ENCODE measurements at regions not wholly inside any gene's neighbourhood (a gene's known extent, or its start where the extent isn't known, plus 50 kb on each side); places are given as distances from the start of the nearest gene placed in this dataset.

DNA sequence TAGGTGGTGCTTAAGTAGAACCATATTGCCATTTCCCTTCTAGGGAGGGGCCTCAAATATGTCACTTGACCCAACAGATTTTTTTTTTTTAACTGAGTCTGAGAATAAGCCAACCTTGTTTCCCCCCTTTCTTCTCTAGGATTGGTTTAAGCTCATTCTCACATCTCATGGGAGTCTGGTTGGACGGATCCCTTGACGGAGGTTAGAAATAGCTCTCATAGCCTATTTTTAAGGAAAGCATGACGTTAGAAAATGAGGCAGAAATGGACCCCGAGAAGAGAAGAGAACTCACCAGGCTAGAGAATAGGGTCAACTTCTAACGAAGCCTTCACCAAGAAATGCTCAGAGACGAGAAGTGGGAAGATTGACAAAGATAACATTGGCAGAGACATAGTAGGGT, 95.1 kb upstream of the ZFHX3 start:
- ATAC-seq: no peak
- Mint-ChIP-seq H3K4me1 (no peaks in the 10 kb centered on the region), H3K9me3 (no peaks in the 10 kb centered on the region), H3K27ac (no peak overlapping the region), H3K36me3 (ENCODE audit: low read depth) (no peaks in the 10 kb centered on the region), H3K27me3 (no peaks in the 10 kb centered on the region), H3K4me3 (no peak overlapping the region)
- DNase-seq: no peak

DNA sequence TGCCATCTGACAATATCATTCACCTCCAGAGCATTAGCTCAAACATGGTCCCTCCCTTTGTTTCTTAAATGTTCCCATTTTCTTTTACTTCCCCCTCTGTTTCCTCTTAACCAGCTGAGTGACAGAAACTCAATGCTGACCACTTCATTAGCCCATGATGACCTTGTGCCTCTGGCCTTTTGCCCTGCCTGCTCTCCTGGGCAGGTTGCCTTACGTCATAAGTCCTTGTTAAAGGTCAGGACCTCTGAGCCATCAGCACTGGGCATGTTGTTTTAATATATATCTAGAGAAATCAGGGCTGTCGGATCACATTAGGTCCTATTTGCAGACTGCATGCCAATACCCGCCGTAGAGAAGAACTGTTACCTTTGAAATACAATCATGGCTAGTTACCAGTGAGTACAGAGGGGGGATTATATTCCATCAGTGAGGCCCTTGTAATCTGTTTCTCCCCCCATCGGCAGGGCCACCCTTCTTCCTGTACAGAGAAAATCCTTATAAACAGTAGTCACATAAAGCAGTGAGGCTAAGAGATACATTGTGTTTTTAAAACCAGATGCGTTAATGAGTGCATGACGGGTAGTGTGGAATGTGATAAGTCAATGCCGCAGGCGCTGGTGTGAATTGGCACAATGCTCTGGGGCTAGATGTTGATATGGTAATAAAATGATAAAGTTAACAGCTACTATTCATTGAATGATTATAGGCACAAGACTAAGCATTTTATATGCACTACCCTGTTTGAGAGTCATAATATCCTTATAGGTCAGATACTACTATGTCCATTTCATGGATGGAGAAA, 94.3 kb upstream of the ZFHX3 start:
- Mint-ChIP-seq H3K4me3 (no peak overlapping the region), H3K27me3 (no peaks in the 10 kb centered on the region), H3K36me3 (ENCODE audit: low read depth) (no peaks in the 10 kb centered on the region), H3K27ac (no peak overlapping the region), H3K4me1 (no peaks in the 10 kb centered on the region), H3K9me3 (no peaks in the 10 kb centered on the region)
- no peak for ATAC-seq
- DNase-seq: no peak

DNA sequence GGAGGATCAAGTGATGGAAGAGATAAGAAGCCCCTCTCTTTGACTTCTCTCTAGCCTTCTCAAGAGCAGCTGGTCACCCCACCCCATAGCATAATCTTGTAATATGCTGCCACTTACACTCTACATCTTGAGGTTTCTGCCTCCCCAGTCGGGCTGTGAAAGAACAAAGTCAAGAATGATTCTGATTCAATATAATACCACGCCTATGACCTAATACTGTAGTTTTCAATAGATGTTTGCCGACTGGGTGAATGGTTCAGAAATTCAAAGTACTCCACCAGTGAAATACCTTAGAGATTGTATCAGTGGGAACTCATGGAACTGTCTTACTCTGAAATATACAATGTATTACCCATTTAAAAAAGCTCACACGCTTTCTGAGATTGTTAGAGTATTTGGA, 93.0 kb upstream of the ZFHX3 start:
- no peak overlapping the region for H3K27ac Mint-ChIP-seq
- no peaks in the 10 kb centered on the region for H3K9me3 Mint-ChIP-seq
- H3K27me3 Mint-ChIP-seq: no peaks in the 10 kb centered on the region
- H3K36me3 Mint-ChIP-seq (ENCODE audit: low read depth): no peaks in the 10 kb centered on the region
- DNase-seq (no peak), ATAC-seq (no peak)
- no peak overlapping the region for H3K4me3 Mint-ChIP-seq
- H3K4me1 Mint-ChIP-seq: no peaks in the 10 kb centered on the region

DNA sequence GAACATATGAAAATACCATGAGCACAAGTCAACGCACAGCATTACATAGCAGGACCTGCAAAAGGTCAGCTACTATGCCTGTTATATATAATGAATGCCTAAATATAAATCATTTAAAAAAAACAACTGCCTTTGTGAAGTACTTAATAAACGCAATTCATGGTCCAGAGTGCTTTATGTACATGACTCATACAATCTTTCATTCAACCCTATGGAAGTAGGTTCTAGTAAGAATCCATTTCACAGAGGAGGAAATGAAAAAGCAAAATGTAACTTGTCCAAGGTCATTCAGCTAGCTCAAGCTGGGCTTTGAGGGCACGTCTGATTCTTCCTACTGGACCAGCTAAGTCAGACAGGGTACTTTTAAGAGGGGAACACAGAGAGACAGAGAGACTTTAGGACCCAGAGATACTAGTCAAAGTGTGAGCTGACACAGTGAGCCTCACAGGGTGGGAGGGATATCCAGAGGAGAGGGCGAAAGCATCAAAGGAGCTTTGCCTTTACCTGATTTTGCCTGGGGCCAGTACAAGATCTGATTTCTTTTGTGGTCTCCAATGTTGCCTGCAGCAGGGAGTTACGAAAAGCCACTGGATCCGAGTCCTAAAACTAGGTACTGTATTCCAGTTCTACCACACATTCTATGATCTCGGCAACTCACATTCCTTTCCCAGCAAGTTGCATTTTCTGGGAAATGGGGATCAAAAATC, 83.4 kb upstream of the ZFHX3 start:
- DNase-seq: no peak
- Mint-ChIP-seq H3K4me1 (no peaks in the 10 kb centered on the region), H3K27ac (no peak overlapping the region), H3K4me3 (no peak overlapping the region), H3K9me3 (no peaks in the 10 kb centered on the region), H3K36me3 (ENCODE audit: low read depth) (no peaks in the 10 kb centered on the region), H3K27me3 (no peaks in the 10 kb centered on the region)
- no peak for ATAC-seq

DNA sequence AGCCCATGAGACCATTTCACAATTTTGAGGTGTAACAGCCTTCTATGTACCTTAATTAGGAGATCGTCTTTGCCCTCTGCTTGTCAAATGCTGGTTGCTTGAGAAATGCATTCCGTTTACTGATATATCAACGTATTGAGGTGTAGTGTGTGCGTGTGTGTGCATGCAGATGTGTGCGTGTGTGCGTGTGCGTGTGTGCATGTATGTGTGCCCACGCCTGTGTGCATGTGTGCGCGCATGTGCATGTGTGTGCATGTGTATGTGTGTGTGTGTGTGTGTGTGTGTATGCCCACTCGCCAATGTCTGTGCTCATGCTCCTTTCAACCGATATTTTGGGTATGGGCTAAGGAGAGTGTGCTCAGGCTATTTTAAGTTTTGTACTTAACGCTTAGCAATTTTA, 81.5 kb upstream of the ZFHX3 start:
- ATAC-seq: no peak
- no peak overlapping the region for H3K27ac Mint-ChIP-seq
- H3K9me3 Mint-ChIP-seq: no peaks in the 10 kb centered on the region

DNA sequence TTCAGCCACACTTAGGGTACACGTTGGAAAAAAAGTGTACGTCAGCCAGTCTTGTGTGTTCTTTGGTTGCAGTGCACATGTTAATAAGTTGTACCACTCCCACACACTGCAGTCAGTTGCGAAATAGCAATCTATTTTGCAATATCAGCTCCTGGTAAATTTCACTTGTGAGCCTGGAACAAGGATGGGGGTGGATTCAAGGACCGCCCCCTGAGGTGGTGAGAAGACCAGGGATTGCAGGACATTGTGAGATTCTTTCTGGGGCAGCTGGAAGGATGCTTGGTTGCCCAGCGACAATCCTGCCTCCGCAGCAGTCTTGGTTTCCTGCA, 78.6 kb upstream of the ZFHX3 start:
- H3K27me3 Mint-ChIP-seq: no peaks in the 10 kb centered on the region

More for the DNA sequence above, 81.5 kb upstream of the ZFHX3 start:
- Mint-ChIP-seq H3K4me3 (no peak overlapping the region), H3K4me1 (no peaks in the 10 kb centered on the region), H3K27me3 (no peaks in the 10 kb centered on the region), H3K36me3 (ENCODE audit: low read depth) (no peaks in the 10 kb centered on the region)
- no peak for DNase-seq

DNA sequence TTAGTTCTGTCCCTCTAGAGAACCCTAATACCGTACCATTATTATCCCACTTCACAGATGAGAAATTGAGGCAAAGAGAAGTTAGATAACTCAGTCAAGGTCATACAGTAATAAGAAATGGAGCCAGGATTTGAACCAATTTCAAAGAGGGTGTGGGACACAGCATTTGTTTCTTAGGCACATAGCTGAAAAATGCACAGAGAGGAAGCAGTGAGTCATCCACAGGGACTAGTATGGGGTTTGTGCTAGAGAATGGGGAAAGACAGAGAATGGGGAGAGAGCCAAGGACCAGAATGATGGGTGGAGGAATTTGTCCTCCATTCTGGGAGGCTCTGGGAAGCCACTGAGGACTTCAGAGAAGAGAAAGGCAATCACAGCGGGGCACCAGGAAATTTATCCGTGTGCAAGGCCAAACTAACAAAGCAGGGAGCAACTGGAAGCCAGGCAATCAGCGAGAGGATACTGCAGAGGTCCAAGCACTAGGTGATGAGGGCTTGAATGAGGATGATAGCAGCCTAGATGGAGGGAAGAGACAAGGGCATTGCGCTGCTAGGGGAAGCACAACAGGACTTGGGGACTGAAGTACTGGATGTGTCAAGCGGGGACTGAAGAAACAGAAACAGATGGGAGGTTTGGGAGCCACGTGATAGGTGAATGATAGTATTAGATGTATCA, 78.1 kb upstream of the ZFHX3 start:
- DNase-seq (no peak), ATAC-seq (no peak)
- no peaks in the 10 kb centered on the region for H3K27me3 Mint-ChIP-seq
- no peaks in the 10 kb centered on the region for H3K9me3 Mint-ChIP-seq
- no peaks in the 10 kb centered on the region for H3K36me3 Mint-ChIP-seq (ENCODE audit: low read depth)
- H3K4me3 Mint-ChIP-seq: no peak overlapping the region
- H3K27ac Mint-ChIP-seq: no peak overlapping the region
- H3K4me1 Mint-ChIP-seq: peaks cover 10% of the 10 kb centered on the region

More for the DNA sequence above, 78.6 kb upstream of the ZFHX3 start:
- DNase-seq: no peak
- ATAC-seq: no peak
- Mint-ChIP-seq H3K4me1 (peaks cover 10% of the 10 kb centered on the region), H3K36me3 (ENCODE audit: low read depth) (no peaks in the 10 kb centered on the region), H3K27ac (no peak overlapping the region), H3K9me3 (no peaks in the 10 kb centered on the region), H3K4me3 (no peak overlapping the region)

DNA sequence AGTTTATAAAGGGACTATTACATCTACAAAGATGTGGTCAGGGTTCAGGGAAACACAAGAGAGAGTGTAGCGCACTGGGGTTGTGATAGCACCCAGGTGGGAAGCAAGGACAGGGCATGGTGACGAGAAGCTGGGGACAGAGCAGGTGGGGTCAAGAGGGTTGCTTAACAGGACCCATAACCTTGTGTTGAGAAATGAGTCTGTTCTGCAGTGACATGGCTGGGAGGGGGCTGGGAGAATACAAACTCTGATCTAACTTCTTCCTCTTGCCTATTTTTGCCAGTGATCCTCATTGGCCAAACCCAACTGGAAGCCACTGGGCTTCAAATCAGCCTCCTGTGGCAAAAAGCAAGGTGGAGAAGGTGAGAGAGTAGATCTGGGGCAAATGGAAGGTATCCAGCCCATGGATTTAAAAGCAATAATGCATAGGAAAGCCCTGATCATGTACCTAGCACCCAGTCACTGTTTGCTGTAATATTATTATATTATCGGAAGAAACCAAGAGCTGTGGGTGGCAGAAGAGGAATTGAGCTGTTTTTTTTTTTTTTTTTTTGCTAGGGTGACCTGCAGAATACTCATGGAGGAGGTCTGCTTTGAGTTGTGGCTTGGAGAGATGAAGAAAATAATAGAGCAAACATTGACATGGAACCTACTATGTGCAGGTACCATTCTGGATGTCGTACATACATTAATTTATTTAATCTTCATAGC, 76.9 kb upstream of the ZFHX3 start:
- H3K27me3 Mint-ChIP-seq: no peaks in the 10 kb centered on the region
- no peaks in the 10 kb centered on the region for H3K36me3 Mint-ChIP-seq (ENCODE audit: low read depth)
- DNase-seq (no peak), ATAC-seq (no peak)
- no peak overlapping the region for H3K27ac Mint-ChIP-seq
- peaks cover 10% of the 10 kb centered on the region for H3K4me1 Mint-ChIP-seq
- H3K9me3 Mint-ChIP-seq: no peaks in the 10 kb centered on the region
- no peak overlapping the region for H3K4me3 Mint-ChIP-seq

DNA sequence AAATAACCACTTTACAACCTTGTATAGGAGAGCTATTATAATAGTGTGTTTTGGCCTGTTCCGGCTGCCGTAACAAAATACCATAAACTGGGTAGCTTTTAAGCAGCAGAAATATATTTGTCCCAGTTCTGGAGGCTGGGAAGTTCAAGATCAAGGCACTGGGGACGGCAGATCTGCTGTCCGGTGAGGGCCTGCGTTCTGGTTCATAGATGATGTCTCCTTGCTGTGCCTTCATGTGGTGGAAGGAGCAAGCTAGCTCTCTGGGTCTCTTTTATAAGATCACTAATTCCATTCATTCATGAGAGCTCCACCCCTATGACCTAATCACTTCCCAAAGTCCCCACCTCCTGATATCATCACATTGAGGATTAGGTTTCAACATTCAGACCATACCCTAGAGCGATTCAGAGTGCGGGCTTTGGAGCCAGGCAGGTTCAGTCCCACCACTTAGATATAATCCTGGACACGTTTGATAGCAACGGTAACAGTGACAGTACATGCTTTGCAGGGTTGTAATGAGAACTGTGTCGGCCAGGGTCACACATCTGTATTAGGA, 76.2 kb upstream of the ZFHX3 start:
- Mint-ChIP-seq H3K4me3 (no peak overlapping the region), H3K4me1 (peaks cover 10% of the 10 kb centered on the region), H3K9me3 (no peaks in the 10 kb centered on the region), H3K27me3 (no peaks in the 10 kb centered on the region), H3K36me3 (ENCODE audit: low read depth) (no peaks in the 10 kb centered on the region), H3K27ac (no peak overlapping the region)
- no peak for ATAC-seq
- DNase-seq: no peak

DNA sequence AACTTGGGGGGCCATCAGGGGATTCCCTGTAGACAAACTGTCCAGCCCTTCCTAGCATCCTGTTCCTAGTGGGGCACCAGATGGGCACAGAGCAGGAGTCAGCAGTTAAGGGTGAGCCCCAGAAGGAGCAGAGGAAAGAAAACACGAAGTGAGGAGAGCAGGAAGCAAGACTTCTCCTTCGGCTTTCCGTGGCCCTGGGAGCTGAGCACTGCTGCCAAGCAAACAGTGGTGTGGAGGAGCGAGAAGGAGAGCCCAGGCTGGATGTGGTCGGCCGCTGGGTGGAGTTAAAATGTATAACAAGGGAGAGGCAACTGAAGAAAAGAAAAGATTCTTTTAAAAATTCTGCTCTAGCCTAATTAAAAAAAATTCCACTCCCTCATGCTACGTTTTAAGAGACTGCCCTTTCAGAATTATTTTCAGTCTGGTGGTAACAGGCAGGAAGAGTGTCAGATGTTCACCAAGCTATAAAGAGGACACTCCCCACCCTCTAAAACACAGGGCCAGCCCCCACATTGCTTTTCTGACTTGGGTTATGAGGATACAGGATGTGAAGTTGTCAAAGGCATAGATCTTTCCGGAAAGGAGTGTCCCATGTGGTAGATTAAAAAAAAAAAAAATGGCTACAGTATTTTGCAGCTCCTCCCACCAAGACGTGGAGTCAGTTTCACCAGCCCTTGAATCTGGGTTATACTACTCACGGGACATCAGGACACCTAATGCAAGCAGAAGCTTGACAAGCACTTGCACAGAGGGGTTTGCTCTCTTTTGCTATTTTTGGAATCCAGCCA, 74.9 kb upstream of the ZFHX3 start:
- peak overlapping the region; percentile 31 for H3K27ac Mint-ChIP-seq
- ATAC-seq: no peak
- no peak for DNase-seq
- no peaks in the 10 kb centered on the region for H3K9me3 Mint-ChIP-seq
- H3K27me3 Mint-ChIP-seq: no peaks in the 10 kb centered on the region
- no peaks in the 10 kb centered on the region for H3K36me3 Mint-ChIP-seq (ENCODE audit: low read depth)
- no peak overlapping the region for H3K4me3 Mint-ChIP-seq
- peaks cover 10% of the 10 kb centered on the region for H3K4me1 Mint-ChIP-seq

DNA sequence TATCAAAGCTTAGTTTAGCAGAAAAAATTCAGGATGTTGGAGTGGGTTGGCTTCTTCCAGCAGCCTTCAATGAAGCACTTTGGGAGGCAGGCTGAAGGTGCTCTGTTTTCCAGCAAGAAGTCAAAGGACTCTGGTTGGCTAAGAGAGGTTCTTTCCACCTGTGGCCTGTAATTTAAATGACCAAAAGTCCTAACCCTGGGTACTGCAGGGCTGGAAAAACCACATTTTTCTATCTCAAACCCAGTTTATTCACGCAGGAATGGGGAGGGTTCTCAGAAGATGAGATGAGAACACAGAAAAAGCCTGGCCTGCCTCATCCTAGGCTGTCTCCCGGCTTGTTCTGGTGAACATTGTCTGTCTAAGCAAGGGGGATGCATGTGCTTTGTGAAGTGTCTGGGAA, 68.6 kb upstream of the ZFHX3 start:
- no peak for DNase-seq
- H3K27me3 Mint-ChIP-seq: no peaks in the 10 kb centered on the region
- no peaks in the 10 kb centered on the region for H3K4me1 Mint-ChIP-seq
- no peak overlapping the region for H3K4me3 Mint-ChIP-seq
- no peak overlapping the region for H3K27ac Mint-ChIP-seq
- no peaks in the 10 kb centered on the region for H3K9me3 Mint-ChIP-seq
- H3K36me3 Mint-ChIP-seq (ENCODE audit: low read depth): no peaks in the 10 kb centered on the region
- ATAC-seq: no peak

DNA sequence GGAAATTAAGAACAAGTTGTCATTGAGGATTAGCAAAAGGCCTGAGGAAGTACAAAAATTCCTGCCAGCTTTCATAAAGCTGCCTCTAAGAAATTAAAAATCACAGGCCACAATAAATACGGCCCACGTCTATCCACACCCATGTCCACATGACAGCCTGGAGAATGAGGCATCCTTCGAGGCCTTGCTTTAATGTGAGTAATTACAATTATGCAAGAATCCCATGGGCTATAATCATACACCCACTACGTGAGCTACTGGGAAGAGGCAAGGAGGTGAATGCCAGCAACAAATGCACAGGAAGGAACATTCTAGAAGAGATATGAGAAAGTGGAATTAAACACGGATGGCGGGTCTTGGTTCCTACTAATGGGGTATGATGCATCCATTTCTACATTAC, 65.4 kb upstream of the ZFHX3 start:
- no peaks in the 10 kb centered on the region for H3K4me1 Mint-ChIP-seq
- H3K4me3 Mint-ChIP-seq: no peak overlapping the region
- DNase-seq (no peak), ATAC-seq (no peak)
- no peaks in the 10 kb centered on the region for H3K27me3 Mint-ChIP-seq
- no peaks in the 10 kb centered on the region for H3K9me3 Mint-ChIP-seq
- H3K27ac Mint-ChIP-seq: no peak overlapping the region
- H3K36me3 Mint-ChIP-seq (ENCODE audit: low read depth): no peaks in the 10 kb centered on the region

DNA sequence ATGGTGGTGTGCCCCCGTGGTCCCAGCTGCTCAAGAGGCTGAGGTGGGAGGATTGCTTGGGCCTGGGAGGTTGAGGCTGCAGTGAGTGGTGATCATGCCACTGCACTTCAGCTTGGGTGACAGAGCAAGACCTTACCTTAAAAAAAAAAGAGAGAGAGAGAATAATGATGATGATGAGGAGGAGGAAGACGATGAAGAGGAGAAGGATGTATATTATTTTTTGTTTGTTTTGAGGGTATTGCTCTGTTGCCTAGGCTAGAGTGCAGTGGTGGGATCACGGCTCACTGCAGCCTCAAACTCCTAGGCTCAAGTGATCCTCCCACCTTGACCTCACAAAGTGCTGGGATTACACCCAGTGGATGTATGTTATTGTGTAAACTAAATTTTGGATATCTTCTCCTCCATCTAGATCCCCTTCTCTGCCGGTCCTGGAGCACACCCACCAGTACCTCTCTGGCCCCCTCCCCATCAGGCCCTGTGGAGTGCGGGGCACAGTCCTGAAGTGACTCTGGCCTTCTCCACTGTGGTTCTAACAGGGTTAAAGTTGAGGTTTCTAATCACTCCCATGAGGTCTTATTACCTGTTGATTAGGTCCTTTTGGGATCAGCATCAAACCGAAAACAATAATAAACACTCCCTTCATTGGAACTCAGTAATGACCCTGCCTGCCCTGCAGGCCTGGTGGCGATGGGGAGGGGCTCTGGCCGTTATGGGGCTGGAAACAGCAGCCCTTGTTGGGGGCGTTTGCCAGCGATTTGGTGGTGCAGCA, 60.5 kb upstream of the ZFHX3 start:
- no peaks in the 10 kb centered on the region for H3K9me3 Mint-ChIP-seq
- DNase-seq (no peak), ATAC-seq (no peak)
- H3K4me3 Mint-ChIP-seq: no peak overlapping the region
- H3K4me1 Mint-ChIP-seq: no peaks in the 10 kb centered on the region
- no peak overlapping the region for H3K27ac Mint-ChIP-seq
- no peaks in the 10 kb centered on the region for H3K36me3 Mint-ChIP-seq (ENCODE audit: low read depth)
- H3K27me3 Mint-ChIP-seq: no peaks in the 10 kb centered on the region
